A549 (cell line): ENCODE measurements at regions not wholly inside any gene's neighbourhood (a gene's known extent, or its start where the extent isn't known, plus 50 kb on each side); places are given as distances from the start of the nearest gene placed in this dataset.

Source experiments
- CEBPB ChIP-seq, 2 experiments: fragments of >200 bp in 1 of 2; sonication (Bioruptor Twin) in 1 of 2; formaldehyde crosslinking in 1 of 2; IDR thresholded peaks; 2 replicates each; pipeline ENCODE4 v1.6.1; 2012 to 2016
- CHD2 ChIP-seq: fragments of 150-350 bp; IDR thresholded peaks from 2 replicates; pipeline ENCODE4 v1.6.1; 2014; ENCODE audit warnings: low read length; ENCODE audit not compliant: partially characterized antibody
- KDM5A ChIP-seq: fragments of 200-600 bp; sonication (generic); IDR thresholded peaks from 2 replicates; pipeline ENCODE4 v1.6.1; 2016; ENCODE audit warnings: antibody characterized with exemption, mild to moderate bottlenecking
- MAFK ChIP-seq: fragments of 450-650 bp; IDR thresholded peaks from 2 replicates; pipeline ENCODE4 v1.6.1; 2014; ENCODE audit not compliant: partially characterized antibody
- MYC ChIP-seq: IDR thresholded peaks from 2 replicates; pipeline ENCODE4 v1.6.1; 2012; ENCODE audit warnings: mild to moderate bottlenecking, inconsistent platforms, low read length, improper control_type of control experiment, borderline replicate concordance
- POLR2A ChIP-seq: IDR thresholded peaks from 2 replicates; pipeline ENCODE4 v1.6.1; 2012; ENCODE audit warnings: mild to moderate bottlenecking, low read length
- RFX5 ChIP-seq: fragments of 450-650 bp; IDR thresholded peaks from 2 replicates; pipeline ENCODE4 v1.7.1; 2014; ENCODE audit warnings: antibody characterized with exemption, mild to moderate bottlenecking, moderate library complexity
- TF ChIP-seq, protein P1 (sequence below): fragments of >200 bp; sonication (Bioruptor Twin); formaldehyde crosslinking; IDR thresholded peaks from 3 replicates; pipeline ENCODE4 v1.5.1; 2016
- TF ChIP-seq, protein P2 (sequence below): fragments of 200-600 bp; sonication (generic); IDR thresholded peaks from 2 replicates; pipeline ENCODE4 v1.6.1; 2016; ENCODE audit warnings: antibody characterized with exemption, mild to moderate bottlenecking, moderate library complexity

DNA sequence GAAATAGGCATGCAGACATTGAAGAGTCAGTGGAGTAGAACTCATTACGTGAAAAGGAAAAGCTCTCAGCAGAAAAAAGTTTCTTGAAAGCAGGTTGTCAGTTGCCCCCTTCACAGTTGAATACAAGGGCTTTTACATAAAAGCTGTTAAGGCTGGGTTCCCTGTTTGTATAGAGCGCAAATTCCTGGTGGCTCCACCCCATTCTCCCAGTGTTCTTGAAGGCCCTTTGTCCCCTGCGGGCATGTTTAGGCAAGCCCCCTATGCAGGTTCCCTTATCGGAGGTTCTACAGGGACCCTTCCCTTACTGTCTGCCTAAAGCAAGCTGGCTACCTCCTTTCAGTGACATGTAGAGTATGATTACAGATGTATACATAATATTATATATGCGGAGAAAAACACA is 497.2 kb upstream of the SYT4 start:
- TF ChIP-seq MAFK (no peak), RFX5 (no peak), POLR2A (no peak), KDM5A (no peak), MYC (no peak), CEBPB (IDR thresholded peaks at IDR 0.05) (no peak), CHD2 (no peak)
- TF ChIP-seq, protein P1, sequence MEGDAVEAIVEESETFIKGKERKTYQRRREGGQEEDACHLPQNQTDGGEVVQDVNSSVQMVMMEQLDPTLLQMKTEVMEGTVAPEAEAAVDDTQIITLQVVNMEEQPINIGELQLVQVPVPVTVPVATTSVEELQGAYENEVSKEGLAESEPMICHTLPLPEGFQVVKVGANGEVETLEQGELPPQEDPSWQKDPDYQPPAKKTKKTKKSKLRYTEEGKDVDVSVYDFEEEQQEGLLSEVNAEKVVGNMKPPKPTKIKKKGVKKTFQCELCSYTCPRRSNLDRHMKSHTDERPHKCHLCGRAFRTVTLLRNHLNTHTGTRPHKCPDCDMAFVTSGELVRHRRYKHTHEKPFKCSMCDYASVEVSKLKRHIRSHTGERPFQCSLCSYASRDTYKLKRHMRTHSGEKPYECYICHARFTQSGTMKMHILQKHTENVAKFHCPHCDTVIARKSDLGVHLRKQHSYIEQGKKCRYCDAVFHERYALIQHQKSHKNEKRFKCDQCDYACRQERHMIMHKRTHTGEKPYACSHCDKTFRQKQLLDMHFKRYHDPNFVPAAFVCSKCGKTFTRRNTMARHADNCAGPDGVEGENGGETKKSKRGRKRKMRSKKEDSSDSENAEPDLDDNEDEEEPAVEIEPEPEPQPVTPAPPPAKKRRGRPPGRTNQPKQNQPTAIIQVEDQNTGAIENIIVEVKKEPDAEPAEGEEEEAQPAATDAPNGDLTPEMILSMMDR: no peak
- TF ChIP-seq, protein P2, sequence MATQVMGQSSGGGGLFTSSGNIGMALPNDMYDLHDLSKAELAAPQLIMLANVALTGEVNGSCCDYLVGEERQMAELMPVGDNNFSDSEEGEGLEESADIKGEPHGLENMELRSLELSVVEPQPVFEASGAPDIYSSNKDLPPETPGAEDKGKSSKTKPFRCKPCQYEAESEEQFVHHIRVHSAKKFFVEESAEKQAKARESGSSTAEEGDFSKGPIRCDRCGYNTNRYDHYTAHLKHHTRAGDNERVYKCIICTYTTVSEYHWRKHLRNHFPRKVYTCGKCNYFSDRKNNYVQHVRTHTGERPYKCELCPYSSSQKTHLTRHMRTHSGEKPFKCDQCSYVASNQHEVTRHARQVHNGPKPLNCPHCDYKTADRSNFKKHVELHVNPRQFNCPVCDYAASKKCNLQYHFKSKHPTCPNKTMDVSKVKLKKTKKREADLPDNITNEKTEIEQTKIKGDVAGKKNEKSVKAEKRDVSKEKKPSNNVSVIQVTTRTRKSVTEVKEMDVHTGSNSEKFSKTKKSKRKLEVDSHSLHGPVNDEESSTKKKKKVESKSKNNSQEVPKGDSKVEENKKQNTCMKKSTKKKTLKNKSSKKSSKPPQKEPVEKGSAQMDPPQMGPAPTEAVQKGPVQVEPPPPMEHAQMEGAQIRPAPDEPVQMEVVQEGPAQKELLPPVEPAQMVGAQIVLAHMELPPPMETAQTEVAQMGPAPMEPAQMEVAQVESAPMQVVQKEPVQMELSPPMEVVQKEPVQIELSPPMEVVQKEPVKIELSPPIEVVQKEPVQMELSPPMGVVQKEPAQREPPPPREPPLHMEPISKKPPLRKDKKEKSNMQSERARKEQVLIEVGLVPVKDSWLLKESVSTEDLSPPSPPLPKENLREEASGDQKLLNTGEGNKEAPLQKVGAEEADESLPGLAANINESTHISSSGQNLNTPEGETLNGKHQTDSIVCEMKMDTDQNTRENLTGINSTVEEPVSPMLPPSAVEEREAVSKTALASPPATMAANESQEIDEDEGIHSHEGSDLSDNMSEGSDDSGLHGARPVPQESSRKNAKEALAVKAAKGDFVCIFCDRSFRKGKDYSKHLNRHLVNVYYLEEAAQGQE: no peak
